Thoracic aorta (tissue), 2 donors: ENCODE measurements at regions not wholly inside any gene's neighbourhood (a gene's known extent, or its start where the extent isn't known, plus 50 kb on each side); places are given as distances from the start of the nearest gene placed in this dataset.

ENCODE experiments used
- ATAC-seq: fragments of 150-250 bp; one replicate; pipeline ENCODE4 v1.8.0; 2017; ENCODE audit warnings: low read depth; ENCODE audit not compliant: insufficient number of reproducible peaks, low FRiP score
- DNase-seq: peaks from one replicate; pipeline ENCODE4 v3.0.0-alpha.2; 2020; ENCODE audit warnings: low spot score
- H3K27ac ChIP-seq, 2 donors: fragments of 200-600 bp; sonication (generic); 1 replicate in 1 of 2; 2 replicates in 1 of 2; pipeline ENCODE4 v1.5.1; 2016; ENCODE audit warnings: mild to moderate bottlenecking in 2 of 2, moderate library complexity in 2 of 2
- H3K27me3 ChIP-seq: fragments of 200-600 bp; sonication (generic); replicated peaks from 2 replicates; pipeline ENCODE4 v1.6.0; 2016; ENCODE audit warnings: mild to moderate bottlenecking; ENCODE audit not compliant: insufficient read depth
- H3K36me3 ChIP-seq: fragments of 200-600 bp; sonication (generic); one replicate; pipeline ENCODE4 v1.5.1; 2016
- H3K4me1 ChIP-seq, 2 donors: fragments of 200-600 bp; sonication (generic); 1 replicate in 1 of 2; 2 replicates in 1 of 2; pipeline versions ENCODE4 v1.5.1 to v1.6.0; 2016; ENCODE audit warnings: low read depth in 2 of 2, mild to moderate bottlenecking in 1 of 2; ENCODE audit not compliant: control insufficient read depth in 1 of 2
- H3K4me3 ChIP-seq: fragments of 200-600 bp; sonication (generic); 2 replicates; pipeline ENCODE4 v1.5.1; 2016; ENCODE audit warnings: mild to moderate bottlenecking
- H3K9me3 ChIP-seq: fragments of 200-600 bp; sonication (generic); 2 replicates; pipeline ENCODE4 v1.5.1; 2016
- TF ChIP-seq, protein P1 (sequence below): fragments of 200-600 bp; sonication (generic); IDR thresholded peaks from one replicate; pipeline ENCODE4 v1.5.1; 2019; ENCODE audit warnings: antibody characterized with exemption

DNA sequence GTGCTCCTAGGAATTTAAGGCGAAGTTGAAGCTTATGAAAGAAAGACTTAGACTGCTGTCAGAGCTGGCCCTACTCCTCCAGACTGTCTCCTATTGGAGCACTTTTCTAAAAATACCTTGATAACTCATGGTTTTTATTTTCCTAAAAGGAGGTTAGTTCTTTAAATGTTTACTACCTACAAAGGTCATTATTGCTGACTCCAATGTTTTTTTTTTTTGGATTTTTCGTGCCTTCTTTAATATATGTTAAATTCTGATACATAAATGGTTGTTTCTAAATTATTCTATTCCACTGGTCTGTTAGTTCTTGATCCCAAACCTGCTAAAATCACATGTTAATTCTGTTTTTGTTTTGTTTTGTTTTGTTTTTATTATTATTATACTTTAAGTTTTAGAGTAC lies 227.6 kb upstream of the FTMT start:
- ATAC-seq, result no peak
- H3K27ac ChIP-seq, result no peak overlapping the region
- TF ChIP-seq, protein P1, sequence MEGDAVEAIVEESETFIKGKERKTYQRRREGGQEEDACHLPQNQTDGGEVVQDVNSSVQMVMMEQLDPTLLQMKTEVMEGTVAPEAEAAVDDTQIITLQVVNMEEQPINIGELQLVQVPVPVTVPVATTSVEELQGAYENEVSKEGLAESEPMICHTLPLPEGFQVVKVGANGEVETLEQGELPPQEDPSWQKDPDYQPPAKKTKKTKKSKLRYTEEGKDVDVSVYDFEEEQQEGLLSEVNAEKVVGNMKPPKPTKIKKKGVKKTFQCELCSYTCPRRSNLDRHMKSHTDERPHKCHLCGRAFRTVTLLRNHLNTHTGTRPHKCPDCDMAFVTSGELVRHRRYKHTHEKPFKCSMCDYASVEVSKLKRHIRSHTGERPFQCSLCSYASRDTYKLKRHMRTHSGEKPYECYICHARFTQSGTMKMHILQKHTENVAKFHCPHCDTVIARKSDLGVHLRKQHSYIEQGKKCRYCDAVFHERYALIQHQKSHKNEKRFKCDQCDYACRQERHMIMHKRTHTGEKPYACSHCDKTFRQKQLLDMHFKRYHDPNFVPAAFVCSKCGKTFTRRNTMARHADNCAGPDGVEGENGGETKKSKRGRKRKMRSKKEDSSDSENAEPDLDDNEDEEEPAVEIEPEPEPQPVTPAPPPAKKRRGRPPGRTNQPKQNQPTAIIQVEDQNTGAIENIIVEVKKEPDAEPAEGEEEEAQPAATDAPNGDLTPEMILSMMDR, result no peak
- no peaks in the 10 kb centered on the region for H3K9me3 ChIP-seq
- DNase-seq, result no peak
- H3K27me3 ChIP-seq, result no peaks in the 10 kb centered on the region
- H3K36me3 ChIP-seq, result no peaks in the 10 kb centered on the region
- H3K4me1 ChIP-seq, result no peaks in the 10 kb centered on the region
- H3K4me3 ChIP-seq, result no peak overlapping the region

- DNase-seq (no peak), ATAC-seq (no peak)
- Histone ChIP-seq H3K27me3 (no peaks in the 10 kb centered on the region), H3K4me1 (no peaks in the 10 kb centered on the region), H3K4me3 (no peak overlapping the region), H3K9me3 (no peaks in the 10 kb centered on the region), H3K36me3 (no peaks in the 10 kb centered on the region), H3K27ac (no peak overlapping the region)
- TF ChIP-seq, protein P1, result no peak
Measured at GRCh38 chr5:121628783-121629182, 222.9 kb upstream of the FTMT start.

DNA sequence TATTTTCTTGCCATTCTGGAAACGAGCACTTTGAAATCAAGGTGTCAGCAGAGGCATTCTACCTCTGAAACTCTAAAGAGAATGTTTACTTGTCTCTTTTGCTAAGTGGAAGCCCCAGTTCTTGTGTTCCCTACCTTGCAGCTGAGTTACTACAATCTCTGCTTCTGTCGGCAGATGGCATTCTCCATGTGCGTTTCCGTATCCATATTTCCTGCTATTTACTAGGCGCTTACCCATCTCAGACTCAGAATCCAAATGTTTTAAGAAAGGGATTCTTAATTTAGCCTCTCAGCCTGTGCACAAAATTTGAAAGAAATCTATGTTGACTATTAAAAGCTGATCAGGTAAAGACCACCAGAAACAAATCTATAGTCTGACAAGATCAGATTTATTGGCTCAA lies 221.3 kb upstream of the FTMT start:
- H3K4me3 ChIP-seq, result no peak overlapping the region
- no peak overlapping the region for H3K27ac ChIP-seq
- H3K27me3 ChIP-seq, result no peaks in the 10 kb centered on the region
- no peak for ATAC-seq
- H3K9me3 ChIP-seq, result no peaks in the 10 kb centered on the region
- no peaks in the 10 kb centered on the region for H3K36me3 ChIP-seq
- TF ChIP-seq, protein P1, result no peak
- DNase-seq, result no peak
- H3K4me1 ChIP-seq, result no peaks in the 10 kb centered on the region

DNA sequence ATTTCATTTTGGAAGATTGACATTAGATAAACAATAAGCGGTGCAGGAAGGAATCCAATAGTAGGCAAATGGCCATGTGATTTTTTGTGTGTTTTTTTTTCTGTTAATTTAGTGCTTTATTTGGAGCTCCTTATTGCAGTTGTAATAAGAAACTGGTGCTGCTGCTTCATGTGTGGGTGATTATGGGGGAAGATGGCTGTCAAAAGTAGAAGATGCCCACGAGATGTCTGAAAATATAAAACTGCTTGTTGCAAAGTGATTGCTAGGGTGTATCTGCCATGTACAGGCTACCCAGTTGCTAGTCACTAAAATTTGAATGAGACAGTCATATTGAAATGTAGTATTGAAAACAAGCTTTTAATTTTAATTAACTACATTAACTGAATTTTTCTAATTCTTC lies 216.7 kb upstream of the FTMT start:
- H3K27me3 ChIP-seq, result no peaks in the 10 kb centered on the region
- H3K4me3 ChIP-seq, result peak overlapping the region; percentile 48
- ATAC-seq (no peak), DNase-seq (no peak)
- TF ChIP-seq, protein P1, result no peak
- no peaks in the 10 kb centered on the region for H3K4me1 ChIP-seq
- H3K36me3 ChIP-seq, result no peaks in the 10 kb centered on the region
- H3K27ac ChIP-seq, result no peak overlapping the region
- H3K9me3 ChIP-seq, result no peaks in the 10 kb centered on the region

DNA sequence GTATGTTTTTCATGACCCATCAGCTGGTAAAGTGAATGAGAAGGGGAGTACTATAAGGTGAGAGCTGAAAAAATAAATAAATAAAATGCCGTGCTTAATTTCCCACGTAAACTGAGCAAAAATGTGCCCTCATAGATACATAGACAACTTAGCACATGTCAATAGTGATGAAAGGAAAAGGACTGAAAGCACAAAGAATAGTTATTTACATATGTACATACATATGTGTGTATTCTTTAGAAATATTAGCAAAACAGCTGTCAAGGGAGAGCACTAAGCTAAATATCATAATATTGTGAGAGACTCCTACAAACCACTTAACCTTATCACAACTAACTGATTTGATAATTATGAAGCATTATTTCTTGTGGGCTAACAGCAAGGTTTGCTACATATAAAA lies 213.6 kb upstream of the FTMT start:
- no peak overlapping the region for H3K27ac ChIP-seq
- no peak for DNase-seq
- no peak overlapping the region for H3K4me3 ChIP-seq
- no peaks in the 10 kb centered on the region for H3K4me1 ChIP-seq
- H3K9me3 ChIP-seq, result no peaks in the 10 kb centered on the region
- TF ChIP-seq, protein P1, result no peak
- no peak for ATAC-seq
- no peaks in the 10 kb centered on the region for H3K27me3 ChIP-seq
- no peaks in the 10 kb centered on the region for H3K36me3 ChIP-seq
